ENCODE measurements at regions not wholly inside any gene's neighbourhood (a gene's known extent, or its start where the extent isn't known, plus 50 kb on each side); places are given as distances from the start of the nearest gene placed in this dataset.
"Not testable (repeated sequence)": the region's sequence is repeated elsewhere in the genome, so short reads cannot be mapped to it uniquely, and the experiment has no call there.

DNA sequence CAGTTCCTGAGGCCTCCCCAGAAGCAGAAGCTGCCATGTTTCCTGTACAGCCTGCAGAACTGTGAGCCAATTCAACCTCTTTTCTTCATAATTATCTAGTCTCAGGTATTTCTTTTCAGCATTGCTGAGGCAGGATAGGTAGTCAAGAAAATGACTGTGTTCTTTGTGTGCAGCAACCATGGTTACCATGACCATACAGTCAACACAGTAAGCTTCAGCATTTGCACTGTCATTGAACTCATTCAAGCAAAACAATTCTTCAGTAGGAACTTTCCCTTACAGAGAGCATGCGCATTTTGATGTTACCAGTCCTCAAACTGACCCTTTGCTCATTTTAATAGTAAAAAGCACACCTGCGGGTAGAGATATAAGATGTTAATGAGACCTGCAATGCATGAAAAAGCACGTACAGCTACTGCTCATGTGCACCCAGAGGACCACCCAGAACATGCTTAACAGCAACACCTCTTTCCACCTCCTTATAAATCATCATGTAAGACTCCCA is 180.8 kb downstream of the PRKX start:
- Histone ChIP-seq H3K27ac (ENCODE audit: low read depth, low read length) (no peak overlapping the region), H3K36me3 (ENCODE audit: control insufficient read depth in 2 of 3, insufficient read depth in 3 of 3, low read length in 3 of 3) (no peaks in the 10 kb centered on the region), H3K9me3 (ENCODE audit: control insufficient read depth in 2 of 3, low read length in 3 of 3) (no peaks in the 10 kb centered on the region), H3K4me1 (ENCODE audit: control insufficient read depth in 2 of 2, insufficient read depth in 2 of 2, low read length in 2 of 2) (no peaks in the 10 kb centered on the region), H3K27me3 (ENCODE audit: control insufficient read depth in 2 of 2, insufficient read depth in 2 of 2, low read length in 2 of 2) (no peaks in the 10 kb centered on the region), H3K4me3 (ENCODE audit: low read length) (no peak overlapping the region)
- peaks cover 0 to 9% (median 3%) of the 10 kb centered on the region in 5 donors for H3K36me3 Mint-ChIP-seq
- intact Hi-C loops (cut with micrococcal nuclease): no loop called here
- H3K27me3 Mint-ChIP-seq: peaks cover 0 to 13% (median 11%) of the 10 kb centered on the region in 5 donors
- H3K9me3 Mint-ChIP-seq: peaks cover 0 to 40% (median 10%) of the 10 kb centered on the region in 11 donors
- ChIA-PET POLR2A (no interaction called here), CTCF (no interaction called here)
- no peak overlapping the region for H3K27ac Mint-ChIP-seq
- H3K4me1 Mint-ChIP-seq: no peaks in the 10 kb centered on the region
- H3K4me3 Mint-ChIP-seq: no peak overlapping the region
- DNase-seq: no peak
- ATAC-seq: no peak

- H3K4me1 Mint-ChIP-seq; H3K9me3 ChIP-seq (ENCODE audit: control insufficient read depth in 2 of 3, low read length in 3 of 3); H3K36me3 Mint-ChIP-seq; H3K4me1 ChIP-seq (ENCODE audit: control insufficient read depth in 2 of 2, insufficient read depth in 2 of 2, low read length in 2 of 2); H3K4me3 ChIP-seq (ENCODE audit: low read length); ATAC-seq; H3K36me3 ChIP-seq (ENCODE audit: control insufficient read depth in 2 of 3, insufficient read depth in 3 of 3, low read length in 3 of 3); POLR2A ChIA-PET; CTCF ChIA-PET; H3K4me3 Mint-ChIP-seq; intact Hi-C loops (cut with micrococcal nuclease); H3K27ac ChIP-seq (ENCODE audit: low read depth, low read length); DNase-seq; H3K27me3 ChIP-seq (ENCODE audit: control insufficient read depth in 2 of 2, insufficient read depth in 2 of 2, low read length in 2 of 2); H3K27ac Mint-ChIP-seq: not testable (repeated sequence)
- Mint-ChIP-seq H3K9me3 (peaks cover 0 to 43% (median 10%) of the 10 kb centered on the region in 11 donors), H3K27me3 (peaks cover 0 to 13% (median 11%) of the 10 kb centered on the region in 5 donors)
Measured at GRCh38 chrX:3531435-3531834, 182.0 kb downstream of the PRKX start.

GRCh38 chrX:3529466-3530010 is 183.1 kb upstream of the MXRA5 start:
- no peaks in the 10 kb centered on the region for H3K4me1 ChIP-seq (ENCODE audit: control insufficient read depth in 2 of 2, insufficient read depth in 2 of 2, low read length in 2 of 2)
- Mint-ChIP-seq H3K36me3 (peaks cover 0 to 9% (median 0%) of the 10 kb centered on the region in 5 donors), H3K27me3 (peaks cover 0 to 6% (median 4%) of the 10 kb centered on the region in 5 donors), H3K9me3 (peaks cover 0 to 28% (median 4%) of the 10 kb centered on the region in 11 donors), H3K4me3 (no peak overlapping the region), H3K27ac (no peak overlapping the region), H3K4me1 (no peaks in the 10 kb centered on the region)
- ATAC-seq: no peak
- intact Hi-C loops (cut with micrococcal nuclease): no loop called here
- H3K9me3 ChIP-seq (ENCODE audit: control insufficient read depth in 2 of 3, low read length in 3 of 3): no peaks in the 10 kb centered on the region
- ChIA-PET POLR2A (no interaction called here), CTCF (no interaction called here)
- DNase-seq: no peak
- H3K4me3 ChIP-seq (ENCODE audit: low read length): no peak overlapping the region
- no peaks in the 10 kb centered on the region for H3K36me3 ChIP-seq (ENCODE audit: control insufficient read depth in 2 of 3, insufficient read depth in 3 of 3, low read length in 3 of 3)
- no peaks in the 10 kb centered on the region for H3K27me3 ChIP-seq (ENCODE audit: control insufficient read depth in 2 of 2, insufficient read depth in 2 of 2, low read length in 2 of 2)
- H3K27ac ChIP-seq (ENCODE audit: low read depth, low read length): no peak overlapping the region

- Histone ChIP-seq H3K9me3 (ENCODE audit: control insufficient read depth in 2 of 3, low read length in 3 of 3) (no peaks in the 10 kb centered on the region), H3K36me3 (ENCODE audit: control insufficient read depth in 2 of 3, insufficient read depth in 3 of 3, low read length in 3 of 3) (no peaks in the 10 kb centered on the region), H3K27me3 (ENCODE audit: control insufficient read depth in 2 of 2, insufficient read depth in 2 of 2, low read length in 2 of 2) (no peaks in the 10 kb centered on the region), H3K4me1 (ENCODE audit: control insufficient read depth in 2 of 2, insufficient read depth in 2 of 2, low read length in 2 of 2) (no peaks in the 10 kb centered on the region), H3K27ac (ENCODE audit: low read depth, low read length) (no peak overlapping the region), H3K4me3 (ENCODE audit: low read length) (no peak overlapping the region)
- no peaks in the 10 kb centered on the region for H3K36me3 Mint-ChIP-seq
- H3K4me3 Mint-ChIP-seq: no peak overlapping the region
- ChIA-PET POLR2A (no interaction called here), CTCF (interaction anchor here (0.5 kb wide), 1 partner anchor 959 kb away, joined by 3 read pairs; no protein-coding TSS in a partner anchor)
- DNase-seq (no peak), ATAC-seq (no peak)
- intact Hi-C loops (cut with micrococcal nuclease): no loop called here
- H3K9me3 Mint-ChIP-seq: peaks cover 0 to 13% (median 0%) of the 10 kb centered on the region in 11 donors
- no peaks in the 10 kb centered on the region for H3K4me1 Mint-ChIP-seq
- no peak overlapping the region for H3K27ac Mint-ChIP-seq
- H3K27me3 Mint-ChIP-seq: peaks cover 0 to 4% (median 0%) of the 10 kb centered on the region in 5 donors
Measured at GRCh38 chrX:3527811-3528210, 181.4 kb upstream of the MXRA5 start.

- ChIA-PET CTCF (no interaction called here), POLR2A (no interaction called here)
- intact Hi-C loops (cut with micrococcal nuclease): no loop called here
- Mint-ChIP-seq H3K36me3 (no peaks in the 10 kb centered on the region), H3K27ac (no peak overlapping the region), H3K9me3 (peaks cover 0 to 13% (median 0%) of the 10 kb centered on the region in 11 donors), H3K4me3 (no peak overlapping the region), H3K27me3 (no peaks in the 10 kb centered on the region), H3K4me1 (no peaks in the 10 kb centered on the region)
- Histone ChIP-seq H3K4me3 (ENCODE audit: low read length) (no peak overlapping the region), H3K27me3 (ENCODE audit: control insufficient read depth in 2 of 2, insufficient read depth in 2 of 2, low read length in 2 of 2) (no peaks in the 10 kb centered on the region), H3K27ac (ENCODE audit: low read depth, low read length) (no peak overlapping the region), H3K4me1 (ENCODE audit: control insufficient read depth in 2 of 2, insufficient read depth in 2 of 2, low read length in 2 of 2) (no peaks in the 10 kb centered on the region), H3K36me3 (ENCODE audit: control insufficient read depth in 2 of 3, insufficient read depth in 3 of 3, low read length in 3 of 3) (no peaks in the 10 kb centered on the region), H3K9me3 (ENCODE audit: control insufficient read depth in 2 of 3, low read length in 3 of 3) (no peaks in the 10 kb centered on the region)
- no peak for DNase-seq
- no peak for ATAC-seq
Measured at GRCh38 chrX:3527166-3527565, 180.7 kb upstream of the MXRA5 start.

GRCh38 chrX:3526731-3527130 is 180.3 kb upstream of the MXRA5 start:
- Mint-ChIP-seq H3K36me3 (no peaks in the 10 kb centered on the region), H3K4me1 (no peaks in the 10 kb centered on the region), H3K4me3 (no peak overlapping the region), H3K27me3 (no peaks in the 10 kb centered on the region), H3K9me3 (peaks cover 0 to 13% (median 0%) of the 10 kb centered on the region in 11 donors), H3K27ac (no peak overlapping the region)
- ATAC-seq (no peak), DNase-seq (no peak)
- Histone ChIP-seq H3K4me1 (ENCODE audit: control insufficient read depth in 2 of 2, insufficient read depth in 2 of 2, low read length in 2 of 2) (no peaks in the 10 kb centered on the region), H3K36me3 (ENCODE audit: control insufficient read depth in 2 of 3, insufficient read depth in 3 of 3, low read length in 3 of 3) (no peaks in the 10 kb centered on the region), H3K27me3 (ENCODE audit: control insufficient read depth in 2 of 2, insufficient read depth in 2 of 2, low read length in 2 of 2) (no peaks in the 10 kb centered on the region), H3K4me3 (ENCODE audit: low read length) (no peak overlapping the region), H3K27ac (ENCODE audit: low read depth, low read length) (no peak overlapping the region), H3K9me3 (ENCODE audit: control insufficient read depth in 2 of 3, low read length in 3 of 3) (no peaks in the 10 kb centered on the region)
- POLR2A ChIA-PET: no interaction called here
- CTCF ChIA-PET: no interaction called here
- intact Hi-C loops (cut with micrococcal nuclease): no loop called here

DNA sequence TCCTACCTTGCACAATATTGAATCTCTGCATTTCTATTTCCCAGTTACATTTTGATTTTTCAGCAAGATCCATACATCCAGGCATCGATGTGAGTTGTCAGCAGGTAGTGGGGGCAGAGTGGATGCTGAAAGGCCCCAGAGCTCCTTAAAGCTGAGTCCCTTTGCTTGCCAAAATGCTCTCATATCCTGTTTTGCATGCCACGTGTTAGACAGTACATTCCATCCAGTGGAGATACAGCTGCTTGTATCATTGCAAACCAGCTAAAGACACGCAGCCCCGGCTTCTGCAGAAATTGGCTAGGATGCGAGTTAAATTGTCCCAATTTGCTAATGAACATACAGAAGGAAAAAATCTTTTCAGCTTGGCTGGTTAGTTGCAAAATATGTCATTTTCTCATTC is 179.6 kb upstream of the MXRA5 start:
- Mint-ChIP-seq H3K4me1 (no peaks in the 10 kb centered on the region), H3K27me3 (no peaks in the 10 kb centered on the region), H3K27ac (no peak overlapping the region), H3K9me3 (peaks cover 0 to 13% (median 0%) of the 10 kb centered on the region in 11 donors), H3K4me3 (no peak overlapping the region), H3K36me3 (no peaks in the 10 kb centered on the region)
- no peak for ATAC-seq
- no peaks in the 10 kb centered on the region for H3K4me1 ChIP-seq (ENCODE audit: control insufficient read depth in 2 of 2, insufficient read depth in 2 of 2, low read length in 2 of 2)
- intact Hi-C loops (cut with micrococcal nuclease): no loop called here
- CTCF ChIA-PET: no interaction called here
- H3K27ac ChIP-seq (ENCODE audit: low read depth, low read length): no peak overlapping the region
- no peaks in the 10 kb centered on the region for H3K36me3 ChIP-seq (ENCODE audit: control insufficient read depth in 2 of 3, insufficient read depth in 3 of 3, low read length in 3 of 3)
- no peaks in the 10 kb centered on the region for H3K27me3 ChIP-seq (ENCODE audit: control insufficient read depth in 2 of 2, insufficient read depth in 2 of 2, low read length in 2 of 2)
- no peaks in the 10 kb centered on the region for H3K9me3 ChIP-seq (ENCODE audit: control insufficient read depth in 2 of 3, low read length in 3 of 3)
- POLR2A ChIA-PET: no interaction called here
- no peak overlapping the region for H3K4me3 ChIP-seq (ENCODE audit: low read length)
- DNase-seq: no peak
